HG02610 (cell line): ENCODE measurements at regions not wholly inside any gene's neighbourhood (a gene's known extent, or its start where the extent isn't known, plus 50 kb on each side); places are given as distances from the start of the nearest gene placed in this dataset.
A peak's percentile ranks its signal among the peaks of the same experiment; 100 is the strongest.
"Not testable (repeated sequence)": the region's sequence is repeated elsewhere in the genome, so short reads cannot be mapped to it uniquely, and the experiment has no call there.

Experiments
- ATAC-seq: cut with Tn5 transposase; IDR thresholded peaks from one replicate; pipeline ENCODE4 v1.9.1; 2021; ENCODE audit warnings: mild to moderate bottlenecking, moderate library complexity; ENCODE audit not compliant: unreplicated experiment

DNA sequence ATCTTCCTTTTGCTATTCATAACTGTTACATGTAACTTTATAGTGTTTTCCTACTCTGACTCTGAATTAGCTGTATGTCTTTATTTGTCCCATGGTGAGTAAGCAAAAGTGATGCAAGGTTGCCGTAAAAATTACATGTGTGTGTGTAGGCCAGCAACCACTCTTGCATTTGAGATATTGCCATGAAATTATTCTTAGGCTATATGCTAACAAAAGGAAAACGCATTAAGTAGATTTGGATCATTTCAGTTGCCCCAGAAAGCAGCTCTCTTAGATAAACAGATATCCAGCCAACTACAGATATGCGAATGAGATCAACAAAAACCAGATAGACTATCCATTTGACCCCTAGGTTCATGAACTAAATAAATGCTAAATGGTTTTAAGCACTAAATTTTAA is 73.6 kb downstream of the CYLC2 start:
- ATAC-seq = no peak

DNA sequence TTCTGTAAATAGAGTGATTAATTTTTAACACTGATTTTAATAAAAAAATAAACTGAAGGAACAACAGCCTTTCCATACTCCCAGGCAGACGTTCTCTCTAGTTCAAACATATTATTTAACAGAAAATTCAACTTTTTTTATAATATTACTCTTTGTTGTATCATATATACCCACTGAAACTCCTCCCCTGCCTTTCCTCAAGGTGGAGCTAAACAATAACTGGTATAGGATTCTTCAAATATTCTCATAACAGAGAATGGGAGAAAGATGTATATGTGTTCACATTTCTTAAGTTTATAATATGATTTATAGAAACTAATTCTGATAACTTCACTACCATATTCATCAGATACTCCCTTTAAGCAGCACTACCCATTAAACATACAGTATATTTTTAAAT is 83.4 kb downstream of the CYLC2 start:
- ATAC-seq = no peak

DNA sequence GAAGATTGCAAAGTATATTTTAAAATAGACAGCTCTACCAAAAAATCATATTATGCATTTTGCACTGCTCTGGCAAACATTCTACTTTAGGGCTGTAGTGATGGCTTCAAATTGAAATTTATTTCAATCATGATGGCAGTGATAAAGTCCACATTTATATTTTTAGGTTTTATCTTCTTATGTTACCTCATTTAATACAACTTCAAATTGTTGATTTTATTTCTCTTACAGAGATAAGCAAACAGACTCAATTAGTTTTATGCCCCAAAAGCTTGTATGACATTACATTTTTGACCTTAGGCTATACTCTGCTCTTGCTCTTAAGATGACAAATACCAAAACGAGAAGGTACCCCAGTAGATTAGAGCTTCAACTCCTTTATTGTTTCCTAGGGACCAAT is 87.4 kb downstream of the CYLC2 start:
- ATAC-seq = no peak

DNA sequence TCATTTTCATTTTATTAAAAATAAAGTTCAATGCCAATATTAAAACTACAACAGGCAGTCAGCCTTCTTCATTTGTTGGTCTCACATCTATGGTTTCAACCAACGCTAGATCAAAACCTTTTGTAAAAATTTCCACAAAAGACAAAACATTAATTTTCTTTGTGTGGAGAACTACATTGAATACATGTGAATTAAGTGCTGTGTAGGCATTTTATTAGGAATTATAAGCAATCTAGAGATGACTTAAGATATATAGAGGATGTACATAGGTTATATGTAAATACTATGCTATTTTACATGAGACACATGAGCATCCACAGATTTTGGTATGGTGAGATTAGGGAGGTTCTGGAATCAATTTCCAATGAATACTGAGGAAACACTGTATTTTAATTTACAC is 94.2 kb downstream of the CYLC2 start:
- ATAC-seq = no peak

DNA sequence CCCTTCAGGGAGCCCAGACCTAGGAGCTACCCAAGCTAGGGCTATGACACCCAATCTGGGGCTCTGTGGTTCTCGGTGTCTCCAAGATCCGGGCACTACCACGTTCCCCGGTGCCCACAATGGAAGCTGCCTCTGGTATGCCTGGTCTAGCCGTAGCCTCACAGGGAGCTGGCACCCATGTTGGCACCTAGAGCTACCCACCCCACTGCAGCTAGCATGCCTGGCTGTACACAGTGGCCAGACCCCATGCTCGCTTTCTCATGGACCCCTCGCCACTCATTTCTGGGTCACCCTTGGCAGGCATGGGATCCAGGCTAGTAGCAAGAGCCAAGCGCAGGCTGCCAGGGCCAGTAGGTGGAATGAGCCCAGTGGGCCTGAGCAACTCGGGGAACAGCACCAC is 109.0 kb downstream of the CYLC2 start:
- no peak for ATAC-seq

DNA sequence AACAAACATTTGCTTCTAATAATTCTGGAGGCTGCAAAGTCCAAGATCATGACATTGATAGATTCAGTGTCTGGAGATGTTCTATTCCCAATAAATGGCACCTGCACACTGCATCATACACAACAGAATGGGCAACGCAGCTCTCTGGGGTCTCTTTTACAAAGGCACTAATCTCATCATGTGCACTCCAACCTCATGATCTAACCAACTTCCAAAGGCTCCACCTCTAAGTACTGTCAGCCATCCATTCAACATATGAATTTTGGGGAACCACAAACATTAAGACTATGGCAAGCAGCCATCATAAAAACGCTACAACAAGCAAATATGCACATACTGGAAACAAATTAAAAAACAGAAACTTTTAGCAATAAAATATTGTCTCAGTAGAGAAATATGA is 121.1 kb downstream of the CYLC2 start:
- ATAC-seq = no peak

DNA sequence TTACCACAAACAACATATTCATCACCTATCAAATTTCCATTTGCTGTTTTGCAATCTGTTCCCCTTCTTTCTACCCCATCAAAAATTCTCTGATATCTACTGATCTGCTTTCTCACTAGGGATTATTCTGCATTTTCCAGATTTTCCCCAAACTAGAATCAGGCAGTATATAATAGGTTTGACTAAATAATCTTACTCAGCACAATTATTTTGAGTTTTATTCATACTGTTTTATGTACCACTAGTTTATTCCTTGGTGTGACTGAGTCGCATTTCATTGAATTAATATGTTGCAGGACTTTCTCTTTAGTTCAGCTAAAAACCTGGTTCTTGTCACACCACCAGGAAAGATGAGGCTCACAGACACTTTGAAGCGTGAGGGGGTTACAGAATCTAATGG is 131.4 kb downstream of the CYLC2 start:
- no peak for ATAC-seq

DNA sequence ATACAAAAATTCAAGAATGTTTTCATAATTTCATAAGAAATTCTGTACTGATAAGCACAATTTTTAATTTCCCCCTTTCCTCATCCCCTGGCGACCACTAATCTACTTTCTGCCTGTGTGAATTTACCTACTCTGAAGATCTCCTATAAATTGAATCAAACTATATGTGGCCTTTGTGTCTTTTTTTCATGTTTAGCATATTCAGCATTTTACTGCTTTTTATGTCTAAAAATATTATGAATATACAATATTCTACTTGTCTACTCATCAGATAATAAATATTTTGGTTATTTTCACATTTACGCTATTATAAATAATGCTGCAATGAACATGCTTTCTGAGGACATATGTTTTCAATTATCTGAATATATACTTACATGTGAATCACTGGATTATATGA is 144.8 kb downstream of the CYLC2 start:
- ATAC-seq = no peak

DNA sequence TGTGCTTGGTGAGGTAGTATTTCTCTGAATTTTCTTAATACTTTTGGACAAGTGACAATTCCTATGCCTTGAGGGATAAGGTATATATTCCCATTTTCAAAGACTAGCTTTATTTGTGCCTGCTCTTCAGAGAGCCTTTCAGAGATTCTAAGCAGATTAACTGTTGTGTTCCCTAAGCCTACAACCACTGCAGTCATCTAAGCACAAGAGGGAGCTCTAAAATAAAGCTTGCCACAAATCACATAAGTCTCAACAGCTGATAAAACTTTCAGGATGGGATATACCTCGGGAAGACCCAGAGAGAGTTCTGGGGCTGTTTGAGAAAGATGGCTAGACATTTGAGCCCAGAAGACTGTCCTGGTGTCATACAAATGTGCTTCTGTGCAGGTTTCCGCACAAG is 157.3 kb downstream of the CYLC2 start:
- ATAC-seq = no peak

DNA sequence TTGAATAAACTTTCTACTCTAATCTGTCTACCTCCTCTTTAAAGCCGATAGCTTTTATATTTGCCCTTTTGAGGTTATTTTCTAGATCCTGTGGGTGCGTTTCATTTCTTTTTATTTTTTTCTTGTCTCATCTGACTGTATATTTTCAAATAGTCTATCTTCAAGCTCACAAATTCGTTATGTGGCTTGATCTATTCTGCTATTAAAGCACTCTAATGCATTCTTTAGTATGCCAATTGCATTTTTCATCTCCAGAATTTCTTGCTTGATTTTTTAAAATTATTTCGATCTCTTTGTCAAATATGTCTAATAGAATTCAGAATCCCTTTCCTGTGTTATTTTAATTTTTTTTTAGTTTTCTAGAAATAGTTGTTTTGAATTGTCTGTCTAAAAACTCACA is 172.4 kb downstream of the CYLC2 start:
- ATAC-seq = no peak

DNA sequence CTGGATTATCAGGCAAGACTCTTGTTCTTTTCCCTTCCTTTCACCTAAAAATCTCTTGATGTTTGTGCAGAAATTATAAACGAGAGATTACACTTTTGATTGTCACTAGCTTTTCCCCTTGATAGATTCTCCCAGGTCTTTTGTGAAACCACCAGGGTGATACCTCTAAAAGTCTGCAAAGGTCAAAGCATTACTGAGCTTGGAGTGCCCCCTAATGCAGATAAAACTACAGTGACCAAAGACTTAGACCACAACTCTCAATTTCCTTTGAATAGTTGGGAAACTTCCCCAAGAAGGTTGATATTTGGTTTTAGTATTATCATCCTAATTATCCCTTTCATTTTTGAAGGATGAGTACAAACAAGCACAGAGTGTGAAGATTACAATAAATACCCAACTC is 173.1 kb downstream of the CYLC2 start:
- ATAC-seq = no peak

DNA sequence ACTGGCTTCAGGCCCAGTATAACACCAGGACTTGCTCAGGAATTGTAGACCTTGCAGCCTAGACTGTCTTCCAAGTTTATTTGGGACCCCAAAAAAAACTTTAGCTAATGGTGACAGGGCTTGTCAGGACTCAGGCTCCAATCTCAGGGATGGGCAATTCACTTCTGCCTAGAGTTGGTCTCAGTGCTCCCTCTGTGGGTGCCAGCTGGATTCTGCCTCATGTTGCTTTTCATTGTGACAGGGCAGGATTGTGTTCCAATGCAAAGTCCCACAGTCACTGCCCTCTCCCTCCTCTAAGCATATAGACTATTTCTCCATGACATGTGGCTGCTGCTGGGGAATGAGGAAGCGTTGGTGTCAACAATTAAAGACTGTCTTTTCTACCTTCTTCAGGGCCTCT is 174.7 kb downstream of the CYLC2 start:
- no peak for ATAC-seq

DNA sequence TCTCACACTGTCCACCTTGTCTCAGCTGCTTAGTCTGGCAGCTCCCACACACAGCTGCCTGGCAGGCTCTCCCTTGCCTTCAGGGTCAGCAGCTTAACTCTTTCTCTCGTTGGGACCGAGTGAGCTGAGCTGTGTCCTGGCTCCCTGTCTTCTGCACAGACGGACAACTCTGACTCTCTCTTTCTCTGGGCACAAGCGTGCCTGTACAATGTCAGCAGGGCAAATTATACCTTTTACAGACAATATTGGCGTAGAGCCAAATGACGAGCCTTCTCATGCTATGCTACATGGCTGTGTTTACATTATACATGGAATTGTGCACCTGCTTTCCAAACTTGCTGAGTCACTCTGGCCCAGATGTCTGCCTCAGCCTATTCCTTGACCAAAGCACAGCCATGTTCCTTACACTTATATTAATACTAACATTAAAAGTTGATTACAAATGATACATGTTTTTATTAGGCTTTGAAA is 188.6 kb downstream of the CYLC2 start:
- no peak for ATAC-seq

DNA sequence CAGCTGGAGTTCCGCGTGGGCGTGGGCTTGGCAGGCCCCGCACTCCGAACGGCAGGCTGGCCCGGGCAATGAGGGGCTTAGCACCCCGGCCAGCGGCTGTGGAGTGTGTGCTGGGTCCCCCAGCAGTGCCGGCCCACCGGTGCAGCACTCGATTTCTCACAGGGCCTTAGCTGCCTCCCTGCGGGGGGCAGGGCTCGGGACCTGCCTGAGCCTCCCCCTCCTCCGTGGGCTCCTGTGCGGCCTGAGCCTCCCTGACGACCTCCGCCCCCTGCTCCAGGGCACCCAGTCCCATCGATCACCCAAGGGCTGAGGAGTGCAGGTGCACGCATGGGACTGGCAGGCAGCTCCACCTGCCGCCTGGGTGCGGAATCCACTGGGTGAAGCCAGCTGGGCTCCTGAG is 191.8 kb downstream of the CYLC2 start:
- no peak for ATAC-seq

DNA sequence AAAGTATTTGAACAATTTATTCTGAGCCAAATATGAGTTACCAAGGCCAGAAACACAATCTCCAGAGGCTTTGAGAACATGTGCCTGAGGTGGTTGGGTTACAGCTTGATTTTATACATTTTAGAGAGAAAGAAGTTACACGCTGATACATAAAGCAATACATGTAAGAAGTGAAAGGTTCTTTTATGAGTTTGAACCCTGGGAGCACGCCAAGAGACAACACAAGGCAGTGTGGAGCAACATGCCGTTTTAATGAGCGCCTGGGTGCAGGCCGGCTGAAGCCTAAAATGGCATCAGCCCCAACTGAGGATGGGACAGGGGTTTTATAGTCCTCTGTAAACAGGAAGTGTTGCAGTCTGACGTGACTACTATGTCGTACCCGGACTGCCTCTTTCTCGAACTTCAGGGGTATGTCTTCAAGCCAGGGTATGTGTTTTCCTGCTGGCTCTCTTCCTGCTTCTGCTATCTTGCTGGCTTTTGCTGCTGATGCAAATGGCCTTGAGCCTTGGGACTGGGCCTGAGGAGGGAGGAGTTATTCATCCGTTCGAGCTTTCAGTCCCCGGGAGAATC is 193.7 kb downstream of the CYLC2 start:
- no peak for ATAC-seq

DNA sequence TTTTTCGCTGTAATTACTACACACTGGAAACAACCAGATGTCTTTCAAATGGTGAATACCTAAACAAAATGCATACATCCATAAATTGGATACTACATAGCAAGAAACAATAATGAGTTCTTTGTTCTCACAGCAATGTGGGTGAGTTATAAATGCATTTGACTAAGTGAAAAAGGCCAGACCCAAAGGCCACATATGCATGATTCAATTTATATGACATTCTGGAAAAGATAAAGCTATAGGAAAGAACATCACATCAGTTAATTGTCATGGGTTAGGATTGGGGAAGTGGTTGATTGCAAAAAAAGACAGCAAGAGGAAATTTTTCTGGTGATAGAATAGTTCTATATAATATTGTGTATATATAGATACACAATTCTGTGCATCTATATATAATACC is 198.9 kb downstream of the CYLC2 start:
- ATAC-seq = no peak

DNA sequence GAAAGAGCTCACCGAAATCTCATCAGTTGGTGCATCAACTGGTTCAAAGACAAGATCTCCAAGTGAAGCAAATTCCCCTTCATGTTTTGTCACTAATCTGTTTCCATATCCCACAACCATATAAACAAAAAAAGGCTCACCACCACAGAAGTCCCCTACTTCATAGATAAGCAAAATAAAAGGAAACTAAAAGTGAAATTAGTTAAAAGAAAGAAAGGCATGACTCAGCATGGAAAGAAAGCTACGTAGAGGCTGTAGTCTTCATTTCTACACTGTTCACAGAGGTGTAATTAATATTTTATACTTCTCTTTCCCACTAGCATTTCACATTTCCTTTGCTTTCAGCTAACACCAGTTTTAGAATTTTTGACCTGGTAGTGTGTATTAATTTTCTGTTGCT is 208.0 kb downstream of the CYLC2 start:
- ATAC-seq = peak; percentile 67

DNA sequence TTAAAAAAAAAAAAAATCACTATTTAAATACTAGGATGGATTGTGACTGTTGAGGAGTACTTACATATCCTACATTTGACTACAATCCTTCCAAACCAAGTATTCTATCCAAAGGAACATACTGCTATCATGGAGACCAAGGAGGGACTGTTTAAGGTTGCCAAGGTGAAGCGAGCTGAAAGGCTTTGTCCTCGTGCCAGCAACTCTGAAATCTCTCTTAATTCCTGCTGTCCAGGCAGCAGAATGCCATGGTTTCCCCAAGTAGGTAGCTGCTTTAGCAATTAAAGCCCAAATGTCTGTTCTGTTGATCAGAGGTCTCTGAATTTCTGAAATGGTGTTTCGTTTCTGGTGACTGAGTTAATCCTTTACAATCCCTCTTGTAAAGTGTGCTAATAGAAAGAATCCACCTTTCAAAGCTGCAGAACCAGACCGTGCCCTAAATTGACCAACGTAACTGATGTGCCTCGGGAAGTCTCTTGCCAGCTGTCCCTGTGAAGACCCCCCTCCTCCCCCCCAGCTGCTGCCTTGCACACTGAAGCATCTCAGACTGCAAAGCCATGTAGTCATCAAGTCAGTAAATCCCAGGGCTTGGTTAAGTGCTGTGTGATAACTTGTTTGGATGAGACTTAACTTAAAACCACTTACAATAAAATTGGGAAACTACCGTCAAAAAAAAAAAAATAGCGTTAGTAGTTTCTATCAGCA is 210.9 kb downstream of the CYLC2 start:
- ATAC-seq = not testable (repeated sequence)

DNA sequence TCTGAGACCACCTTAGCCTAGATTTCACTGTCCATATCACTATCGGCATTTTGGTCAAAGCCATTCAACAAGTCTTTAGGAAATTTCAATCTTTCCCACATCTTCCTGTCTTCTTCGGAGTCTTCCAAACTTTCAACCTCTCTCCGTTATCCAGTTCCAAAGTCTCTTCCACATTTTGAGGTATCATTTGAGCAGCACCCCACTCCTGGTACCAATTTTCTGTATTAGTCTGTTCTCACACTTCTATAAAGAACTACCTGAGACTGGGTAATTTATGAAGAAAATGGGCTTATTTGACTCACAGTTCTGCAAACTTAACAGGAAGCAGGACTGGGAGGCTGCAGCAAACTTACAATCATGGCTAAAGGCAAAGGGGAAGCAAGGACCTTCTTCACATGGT is 215.5 kb downstream of the CYLC2 start:
- no peak for ATAC-seq

DNA sequence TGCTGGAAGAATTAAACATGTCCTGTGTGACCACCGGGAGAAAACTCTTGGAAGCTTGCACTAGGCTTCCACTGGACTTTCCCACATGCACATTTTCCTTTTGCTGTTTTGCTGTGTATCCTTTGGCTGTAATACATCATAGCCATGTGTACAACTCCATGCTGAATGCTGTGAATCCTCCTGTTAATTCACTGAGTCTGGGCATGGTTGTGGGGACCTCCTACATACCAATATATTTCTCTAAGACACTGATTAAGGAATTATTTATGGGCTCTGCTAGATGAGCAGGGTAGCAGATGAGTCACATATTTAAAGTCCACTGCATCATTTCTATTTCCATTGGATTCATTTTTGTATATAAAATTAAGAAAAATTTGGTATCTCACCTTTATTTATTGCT is 220.1 kb downstream of the CYLC2 start:
- no peak for ATAC-seq

DNA sequence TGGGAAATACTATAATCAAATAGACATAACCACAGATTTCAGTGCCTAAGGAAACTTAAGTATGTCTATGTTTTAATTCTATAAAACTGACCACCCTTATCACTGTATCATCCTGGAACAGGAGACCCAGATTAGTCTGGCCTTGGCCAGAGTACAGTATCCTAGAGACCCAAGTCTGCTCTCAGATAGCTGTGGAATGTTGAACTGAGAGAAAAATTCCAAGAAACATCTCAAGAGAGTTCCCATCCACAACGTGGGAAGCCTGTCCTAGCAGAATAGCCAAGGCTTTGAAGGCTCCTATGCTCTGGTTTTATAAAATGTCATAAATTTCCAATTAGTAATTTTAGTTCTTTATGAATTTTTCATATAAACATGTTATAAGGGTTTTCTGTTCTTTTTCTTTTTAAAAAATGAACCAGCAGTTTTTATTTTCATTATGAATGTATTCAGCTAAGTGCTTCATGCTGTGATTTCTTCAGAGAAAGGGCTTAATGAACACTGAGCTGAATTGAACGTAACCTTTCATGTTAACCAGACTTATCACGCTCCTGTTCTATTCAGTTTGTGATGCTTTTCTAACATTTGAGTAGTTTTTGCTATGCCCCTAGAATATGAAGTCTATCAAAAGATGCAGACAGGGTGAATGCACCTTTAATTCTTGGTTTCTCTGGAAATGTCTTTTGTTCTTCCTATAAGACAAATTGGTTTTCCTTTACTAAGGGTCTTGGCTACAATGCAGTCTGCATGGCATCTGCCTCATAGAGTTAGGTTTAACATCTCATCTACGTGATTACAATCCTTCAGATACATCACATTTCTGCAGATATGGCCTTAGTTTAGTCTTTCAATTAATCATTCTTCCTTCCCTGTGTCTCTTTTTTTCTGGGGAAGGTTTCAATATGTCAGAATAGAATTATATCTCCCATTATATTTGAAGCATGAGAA is 230.8 kb downstream of the CYLC2 start:
- no peak for ATAC-seq

DNA sequence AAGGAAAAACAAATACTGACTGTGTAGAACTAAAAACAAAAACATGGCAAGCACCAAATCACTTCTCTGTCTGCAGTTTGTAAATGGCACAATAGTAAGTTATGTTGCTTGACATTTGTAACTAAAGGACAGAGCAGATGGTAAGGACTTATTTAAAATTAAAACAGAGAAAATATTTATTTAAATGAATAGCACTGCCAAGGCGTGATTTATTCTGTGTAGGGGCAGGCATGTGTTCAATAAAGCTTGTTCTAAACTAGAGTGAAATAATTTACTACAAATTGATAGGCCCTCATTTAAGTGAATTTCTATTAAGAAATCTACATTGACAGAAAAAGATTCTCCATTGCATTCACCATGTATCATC is 231.5 kb downstream of the CYLC2 start:
- ATAC-seq = no peak
